ENCODE measurements at regions not wholly inside any gene's neighbourhood (a gene's known extent, or its start where the extent isn't known, plus 50 kb on each side); places are given as distances from the start of the nearest gene placed in this dataset.

DNA sequence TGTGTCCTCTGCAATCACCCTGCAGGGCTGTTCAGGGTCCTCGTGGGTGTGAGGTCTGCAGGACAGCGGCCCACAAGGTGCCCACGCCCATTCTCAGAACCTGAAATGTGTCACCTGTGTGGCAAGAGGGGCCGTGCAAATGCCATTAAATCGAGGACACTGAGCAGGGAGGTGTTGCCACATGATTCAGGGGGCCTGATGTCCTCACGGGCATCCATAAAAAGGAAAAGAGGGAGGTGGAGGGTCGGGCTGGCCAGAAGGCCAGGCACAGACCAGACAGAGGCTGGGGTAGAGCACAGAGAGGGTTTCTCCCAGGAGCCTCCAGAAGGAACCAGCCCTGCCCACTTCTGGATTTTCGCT lies 239.6 kb downstream of the ERMARD start:
- TF ChIP-seq GATA2 (IDR thresholded peaks at IDR 0.05; ENCODE audit: low read depth, low read length) (no peak), GATA3 (IDR thresholded peaks at IDR 0.05; ENCODE audit: low read depth, low read length) (no peak)
